ENCODE measurements at regions not wholly inside any gene's neighbourhood (a gene's known extent, or its start where the extent isn't known, plus 50 kb on each side); places are given as distances from the start of the nearest gene placed in this dataset.
A peak's percentile ranks its signal among the peaks of the same experiment; 100 is the strongest.

- H3K4me3 Mint-ChIP-seq: no peak overlapping the region
- H3K27ac Mint-ChIP-seq: no peak overlapping the region
- DNase-seq: no peak
- H3K36me3 Mint-ChIP-seq: no peaks in the 10 kb centered on the region
- H3K9me3 Mint-ChIP-seq: peaks cover 0 to 19% (median 8%) of the 10 kb centered on the region in 6 donors
- H3K4me1 Mint-ChIP-seq: no peaks in the 10 kb centered on the region
- H3K27me3 Mint-ChIP-seq (ENCODE audit: low read depth in 3 of 3): peaks cover 0 to 4% (median 3%) of the 10 kb centered on the region in 3 donors
Observed at GRCh38 chr13:91108315-91108714, 239.2 kb upstream of the MIR17HG start.

- peaks cover 0 to 15% (median 2%) of the 10 kb centered on the region in 6 donors for H3K9me3 Mint-ChIP-seq
- H3K36me3 Mint-ChIP-seq: no peaks in the 10 kb centered on the region
- DNase-seq: no peak
- no peak overlapping the region for H3K4me3 Mint-ChIP-seq
- H3K27ac Mint-ChIP-seq: peak overlapping the region in 1 of 6 donors; percentile 69
- H3K27me3 Mint-ChIP-seq (ENCODE audit: low read depth in 3 of 3): peaks cover 0 to 2% (median 2%) of the 10 kb centered on the region in 3 donors
- H3K4me1 Mint-ChIP-seq: no peaks in the 10 kb centered on the region
Observed at GRCh38 chr13:91111476-91112200, 235.8 kb upstream of the MIR17HG start.

- no peak overlapping the region for H3K4me3 Mint-ChIP-seq
- no peaks in the 10 kb centered on the region for H3K36me3 Mint-ChIP-seq
- peaks cover 0 to 15% (median 2%) of the 10 kb centered on the region in 6 donors for H3K9me3 Mint-ChIP-seq
- no peaks in the 10 kb centered on the region for H3K4me1 Mint-ChIP-seq
- no peak for DNase-seq
- H3K27me3 Mint-ChIP-seq (ENCODE audit: low read depth in 3 of 3): peaks cover 0 to 2% (median 2%) of the 10 kb centered on the region in 3 donors
- no peak overlapping the region for H3K27ac Mint-ChIP-seq
Observed at GRCh38 chr13:91112201-91112923, 235.1 kb upstream of the MIR17HG start.

GRCh38 chr13:91112924-91113277, 234.6 kb upstream of the MIR17HG start:
- H3K4me3 Mint-ChIP-seq: no peak overlapping the region
- peaks cover 0 to 15% (median 2%) of the 10 kb centered on the region in 6 donors for H3K9me3 Mint-ChIP-seq
- DNase-seq: no peak
- no peaks in the 10 kb centered on the region for H3K4me1 Mint-ChIP-seq
- no peak overlapping the region for H3K27ac Mint-ChIP-seq
- peaks cover 0 to 2% (median 2%) of the 10 kb centered on the region in 3 donors for H3K27me3 Mint-ChIP-seq (ENCODE audit: low read depth in 3 of 3)
- H3K36me3 Mint-ChIP-seq: no peaks in the 10 kb centered on the region

GRCh38 chr13:91115776-91116175, 231.7 kb upstream of the MIR17HG start:
- peaks cover 0 to 15% (median 2%) of the 10 kb centered on the region in 6 donors for H3K9me3 Mint-ChIP-seq
- H3K36me3 Mint-ChIP-seq: no peaks in the 10 kb centered on the region
- DNase-seq: no peak
- no peak overlapping the region for H3K27ac Mint-ChIP-seq
- H3K27me3 Mint-ChIP-seq (ENCODE audit: low read depth in 3 of 3): peaks cover 0 to 2% (median 2%) of the 10 kb centered on the region in 3 donors
- H3K4me1 Mint-ChIP-seq: no peaks in the 10 kb centered on the region
- H3K4me3 Mint-ChIP-seq: no peak overlapping the region

- H3K27me3 Mint-ChIP-seq (ENCODE audit: low read depth in 3 of 3): no peaks in the 10 kb centered on the region
- no peak overlapping the region for H3K4me3 Mint-ChIP-seq
- peaks cover 0 to 11% (median 4%) of the 10 kb centered on the region in 6 donors for H3K9me3 Mint-ChIP-seq
- H3K27ac Mint-ChIP-seq: no peak overlapping the region
- H3K36me3 Mint-ChIP-seq: no peaks in the 10 kb centered on the region
- DNase-seq: no peak
- no peaks in the 10 kb centered on the region for H3K4me1 Mint-ChIP-seq
Observed at GRCh38 chr13:91117351-91117750, 230.1 kb upstream of the MIR17HG start.

GRCh38 chr13:91119643-91120042, 227.8 kb upstream of the MIR17HG start:
- Mint-ChIP-seq H3K4me1 (no peaks in the 10 kb centered on the region), H3K36me3 (no peaks in the 10 kb centered on the region), H3K4me3 (no peak overlapping the region), H3K27me3 (ENCODE audit: low read depth in 3 of 3) (no peaks in the 10 kb centered on the region), H3K27ac (no peak overlapping the region), H3K9me3 (peaks cover 0 to 11% (median 6%) of the 10 kb centered on the region in 6 donors)
- no peak for DNase-seq

- Mint-ChIP-seq H3K9me3 (peaks cover 0 to 9% (median 2%) of the 10 kb centered on the region in 6 donors), H3K27ac (no peak overlapping the region), H3K4me1 (no peaks in the 10 kb centered on the region), H3K4me3 (no peak overlapping the region), H3K27me3 (ENCODE audit: low read depth in 3 of 3) (no peaks in the 10 kb centered on the region), H3K36me3 (no peaks in the 10 kb centered on the region)
- no peak for DNase-seq
Observed at GRCh38 chr13:91122766-91123165, 224.7 kb upstream of the MIR17HG start.

- no peaks in the 10 kb centered on the region for H3K27me3 Mint-ChIP-seq (ENCODE audit: low read depth in 3 of 3)
Observed at GRCh38 chr13:91123456-91124127, 223.9 kb upstream of the MIR17HG start.

GRCh38 chr13:91126806-91127205, 220.7 kb upstream of the MIR17HG start:
- H3K4me1 Mint-ChIP-seq: no peaks in the 10 kb centered on the region
- H3K9me3 Mint-ChIP-seq: peaks cover 0 to 7% (median under 1%) of the 10 kb centered on the region in 6 donors
- no peaks in the 10 kb centered on the region for H3K36me3 Mint-ChIP-seq
- DNase-seq: no peak
- H3K4me3 Mint-ChIP-seq: no peak overlapping the region
- H3K27me3 Mint-ChIP-seq (ENCODE audit: low read depth in 3 of 3): no peaks in the 10 kb centered on the region
- no peak overlapping the region for H3K27ac Mint-ChIP-seq

More at GRCh38 chr13:91123456-91124127, 223.9 kb upstream of the MIR17HG start:
- H3K9me3 Mint-ChIP-seq: peaks cover 0 to 9% (median 2%) of the 10 kb centered on the region in 6 donors
- no peak overlapping the region for H3K4me3 Mint-ChIP-seq
- no peak overlapping the region for H3K27ac Mint-ChIP-seq
- DNase-seq: no peak
- H3K4me1 Mint-ChIP-seq: no peaks in the 10 kb centered on the region
- no peaks in the 10 kb centered on the region for H3K36me3 Mint-ChIP-seq

- Mint-ChIP-seq H3K9me3 (peaks cover 0 to 3% (median 0%) of the 10 kb centered on the region in 6 donors), H3K27me3 (ENCODE audit: low read depth in 3 of 3) (no peaks in the 10 kb centered on the region), H3K4me3 (no peak overlapping the region), H3K36me3 (no peaks in the 10 kb centered on the region), H3K4me1 (no peaks in the 10 kb centered on the region), H3K27ac (no peak overlapping the region)
- DNase-seq: no peak
Observed at GRCh38 chr13:91127995-91128394, 219.5 kb upstream of the MIR17HG start.

- no peak overlapping the region for H3K27ac Mint-ChIP-seq
- H3K9me3 Mint-ChIP-seq: no peaks in the 10 kb centered on the region
- H3K4me3 Mint-ChIP-seq: no peak overlapping the region
- no peaks in the 10 kb centered on the region for H3K4me1 Mint-ChIP-seq
- DNase-seq: no peak
- no peaks in the 10 kb centered on the region for H3K27me3 Mint-ChIP-seq (ENCODE audit: low read depth in 3 of 3)
- no peaks in the 10 kb centered on the region for H3K36me3 Mint-ChIP-seq
Observed at GRCh38 chr13:91132381-91132780, 215.1 kb upstream of the MIR17HG start.

- DNase-seq: no peak
- Mint-ChIP-seq H3K9me3 (no peaks in the 10 kb centered on the region), H3K27ac (no peak overlapping the region), H3K36me3 (no peaks in the 10 kb centered on the region), H3K4me3 (no peak overlapping the region), H3K27me3 (ENCODE audit: low read depth in 3 of 3) (no peaks in the 10 kb centered on the region), H3K4me1 (no peaks in the 10 kb centered on the region)
Observed at GRCh38 chr13:91132786-91133185, 214.7 kb upstream of the MIR17HG start.

Data from immature natural killer cell (primary cell).